HK-2 (cell line): ENCODE measurements at regions not wholly inside any gene's neighbourhood (a gene's known extent, or its start where the extent isn't known, plus 50 kb on each side); places are given as distances from the start of the nearest gene placed in this dataset.
"Not testable (repeated sequence)": the region's sequence is repeated elsewhere in the genome, so short reads cannot be mapped to it uniquely, and the experiment has no call there.

Experiments
- DNase-seq: peaks from one replicate; pipeline ENCODE4 v3.0.0-alpha.2; 2018; ENCODE audit not compliant: unreplicated experiment

DNA sequence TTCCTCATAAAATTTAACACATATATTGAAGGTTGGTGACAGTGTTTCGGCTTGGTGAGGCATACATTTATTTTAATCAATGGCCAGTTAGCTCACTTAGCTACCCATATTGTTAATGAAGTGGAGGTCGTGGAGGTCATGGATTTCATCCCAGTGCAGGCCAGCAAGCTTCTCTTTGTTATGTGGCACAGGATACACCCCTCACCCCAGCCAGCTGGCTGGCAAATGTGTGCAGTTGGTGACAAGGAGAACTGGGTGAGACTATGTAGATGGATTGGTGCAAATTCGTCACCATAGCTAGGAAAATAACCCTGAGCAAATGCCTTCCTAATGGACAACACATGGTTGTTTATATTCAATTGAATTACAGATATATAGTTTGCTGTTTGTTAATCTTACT lies 50.5 kb upstream of the FOXP2 start:
- no peak for DNase-seq

GRCh38 chr7:114363292-114363691 lies 51.3 kb upstream of the FOXP2 start:
- DNase-seq = no peak

DNA sequence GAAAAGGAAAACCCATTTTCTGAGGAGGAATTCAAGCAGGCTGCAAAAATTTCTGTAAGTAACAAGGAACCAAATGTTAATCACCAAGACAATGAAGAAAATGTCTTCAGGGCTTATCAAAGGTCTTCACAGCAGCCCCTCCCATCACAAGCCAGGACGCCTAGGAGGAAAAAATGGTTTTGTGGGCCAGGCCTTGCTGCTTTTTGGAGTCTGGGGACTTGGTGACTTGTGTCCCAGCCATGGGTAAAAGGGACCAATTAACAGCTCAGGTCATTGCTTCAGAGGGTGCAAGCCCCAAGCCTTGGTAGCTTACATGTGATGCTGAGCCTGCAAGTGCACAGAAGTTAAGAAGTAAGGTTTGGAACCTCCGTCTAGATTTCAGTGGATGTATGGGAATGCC lies 55.7 kb upstream of the FOXP2 start:
- DNase-seq = no peak

GRCh38 chr7:114356133-114356532 lies 58.5 kb upstream of the FOXP2 start:
- no peak for DNase-seq

DNA sequence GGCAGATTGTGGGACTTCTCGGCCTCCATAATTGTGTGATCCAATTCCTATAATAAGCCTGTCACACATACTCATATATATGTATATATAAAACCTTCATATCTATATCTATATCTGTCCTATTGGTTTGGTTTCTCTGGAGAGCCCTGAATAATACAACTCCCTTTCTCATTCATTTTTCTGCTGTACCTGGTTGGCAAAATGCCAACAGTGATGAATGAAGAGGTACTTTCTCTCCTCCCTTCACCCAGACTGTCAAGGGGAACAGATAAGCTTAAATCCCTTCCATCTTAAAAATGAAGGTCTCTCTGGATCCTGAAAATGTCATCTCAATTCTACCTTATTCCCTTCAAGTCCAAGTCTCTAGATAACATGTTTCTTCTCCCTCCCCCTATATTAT lies 60.3 kb upstream of the FOXP2 start:
- DNase-seq = no peak

DNA sequence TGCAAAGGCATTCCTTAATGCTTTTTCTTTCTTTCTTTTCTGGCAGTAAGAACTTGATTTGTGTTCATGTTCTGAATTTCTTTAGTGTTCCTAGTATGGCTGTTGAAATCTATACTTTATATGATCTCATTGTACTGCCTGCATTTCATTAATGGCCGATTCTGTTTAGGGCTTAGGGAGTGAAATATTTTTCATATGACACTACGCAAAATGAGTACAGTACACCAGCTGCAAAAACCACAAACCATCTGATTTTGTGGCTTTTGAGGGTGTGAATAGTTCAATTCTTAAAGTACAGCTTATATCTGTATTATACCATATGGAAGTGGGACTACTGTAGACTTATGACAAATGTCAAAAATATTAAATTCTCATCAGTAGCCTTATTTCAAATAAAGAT lies 69.1 kb upstream of the FOXP2 start:
- DNase-seq = no peak

DNA sequence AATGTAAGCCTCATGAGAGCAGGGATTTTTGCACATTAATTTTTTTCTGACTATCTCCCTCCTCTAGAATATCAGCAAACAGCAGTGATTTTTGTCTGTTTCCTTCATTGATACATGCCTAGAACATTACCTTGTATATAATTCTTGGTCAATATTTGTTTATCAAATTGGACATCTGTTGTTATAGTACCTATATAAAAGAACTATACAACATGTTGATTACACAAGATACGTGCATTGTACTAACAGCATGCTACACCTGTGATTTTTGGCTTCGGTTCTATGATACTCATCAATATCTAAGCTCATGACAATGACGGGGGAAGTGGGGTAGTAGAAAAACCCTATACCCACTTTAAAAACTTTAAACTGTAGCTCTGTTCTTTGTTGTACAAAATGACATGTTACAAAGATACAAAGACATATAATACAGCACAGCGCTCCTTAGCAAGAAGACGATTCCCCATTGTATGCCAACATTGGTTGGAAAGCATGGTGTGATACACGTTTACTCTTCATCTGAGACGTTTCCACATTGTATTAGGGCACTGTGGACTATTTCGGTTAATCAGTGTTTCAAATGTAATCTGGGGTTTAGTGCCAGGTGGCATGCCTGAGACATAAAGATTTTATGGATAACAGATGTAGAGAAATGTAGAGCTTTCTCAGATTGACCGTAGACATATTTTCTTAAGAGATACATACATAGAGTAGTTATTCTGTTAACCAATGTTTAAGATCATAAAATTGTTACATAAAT lies 70.5 kb upstream of the FOXP2 start:
- no peak for DNase-seq

GRCh38 chr7:114342431-114343179 lies 72.0 kb upstream of the FOXP2 start:
- no peak for DNase-seq

DNA sequence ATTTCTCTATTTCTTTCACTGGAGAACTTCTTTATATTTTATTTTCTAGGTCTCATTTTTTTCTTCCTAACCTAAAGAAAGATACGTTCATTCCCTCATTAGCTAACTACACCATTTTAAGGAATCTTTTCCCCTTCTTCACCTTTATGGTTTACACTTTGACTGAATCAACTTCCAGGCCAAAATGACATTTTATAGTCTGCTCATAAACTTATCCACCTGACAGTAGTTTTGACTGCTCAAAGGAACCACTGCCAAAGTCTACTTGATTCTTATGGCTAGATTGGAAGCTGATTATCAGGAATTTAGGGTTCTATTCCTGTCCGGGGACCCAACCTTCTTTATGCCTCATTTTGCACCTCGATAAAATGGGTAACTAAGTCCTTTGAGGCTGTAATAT lies 73.0 kb upstream of the FOXP2 start:
- no peak for DNase-seq

DNA sequence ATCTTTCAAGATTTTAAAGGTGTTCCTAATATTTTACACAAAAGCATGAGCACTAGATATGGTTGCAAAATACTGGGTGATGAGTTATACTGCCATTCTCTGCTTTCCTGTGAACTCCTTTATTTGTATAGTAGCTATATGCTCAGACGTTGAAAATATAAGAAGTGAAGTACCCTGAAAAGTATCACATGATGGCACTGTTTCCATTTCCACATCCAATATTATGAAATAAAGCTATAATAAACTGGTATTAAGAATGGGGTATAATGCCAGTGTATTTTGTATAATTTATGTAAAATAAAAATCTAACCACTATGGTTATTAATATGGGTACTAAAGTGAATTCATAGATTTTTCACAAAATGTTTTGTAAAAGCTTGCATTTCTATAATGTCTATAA lies 79.6 kb upstream of the FOXP2 start:
- DNase-seq = no peak

DNA sequence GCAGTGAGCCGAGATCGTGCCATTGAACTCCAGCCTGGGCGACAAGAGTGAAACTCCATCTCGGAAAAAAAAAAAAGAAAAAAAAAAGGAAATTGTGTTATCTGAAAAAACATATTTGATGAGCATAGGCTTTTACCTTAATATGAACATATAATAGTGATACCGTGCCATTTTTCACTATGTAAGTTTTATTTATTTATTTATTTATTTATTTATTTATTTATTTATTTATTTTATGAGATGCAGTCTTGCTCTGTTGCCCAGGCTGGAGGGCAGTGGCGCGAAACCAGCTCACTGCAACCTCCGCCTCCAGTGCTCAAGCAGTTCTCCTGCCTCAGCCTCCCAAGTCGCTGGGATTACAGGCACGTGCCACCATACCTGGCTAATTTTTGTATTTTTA lies 85.2 kb upstream of the FOXP2 start:
- DNase-seq = not testable (repeated sequence)

GRCh38 chr7:114317450-114318098 lies 97.0 kb upstream of the FOXP2 start:
- DNase-seq = no peak

DNA sequence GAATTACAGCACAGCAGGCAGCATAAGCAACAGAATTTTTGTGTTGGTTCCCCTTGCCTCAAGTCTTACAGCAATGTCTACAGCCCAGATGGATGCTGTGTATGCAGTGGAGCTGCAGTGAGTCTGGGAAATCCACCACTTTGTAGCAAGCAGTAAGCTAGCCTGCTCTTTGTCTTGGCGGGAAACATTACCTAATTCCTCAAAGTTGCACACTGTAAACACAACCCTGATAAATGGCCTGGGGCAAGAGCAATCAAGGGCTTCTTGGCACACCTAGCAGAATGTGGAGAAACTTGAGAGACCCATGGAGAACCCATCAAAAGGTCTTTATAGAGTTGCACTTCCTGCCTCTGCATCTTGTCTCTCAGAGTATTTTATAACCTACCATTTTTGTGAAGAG lies 102.0 kb upstream of the FOXP2 start:
- DNase-seq = no peak

- DNase-seq = no peak
Measured at GRCh38 chr7:114310345-114311110, 104.1 kb upstream of the FOXP2 start.

- DNase-seq = no peak
Measured at GRCh38 chr7:114309729-114310128, 104.9 kb upstream of the FOXP2 start.

- no peak for DNase-seq
Measured at GRCh38 chr7:114303301-114303700, 111.3 kb upstream of the FOXP2 start.

DNA sequence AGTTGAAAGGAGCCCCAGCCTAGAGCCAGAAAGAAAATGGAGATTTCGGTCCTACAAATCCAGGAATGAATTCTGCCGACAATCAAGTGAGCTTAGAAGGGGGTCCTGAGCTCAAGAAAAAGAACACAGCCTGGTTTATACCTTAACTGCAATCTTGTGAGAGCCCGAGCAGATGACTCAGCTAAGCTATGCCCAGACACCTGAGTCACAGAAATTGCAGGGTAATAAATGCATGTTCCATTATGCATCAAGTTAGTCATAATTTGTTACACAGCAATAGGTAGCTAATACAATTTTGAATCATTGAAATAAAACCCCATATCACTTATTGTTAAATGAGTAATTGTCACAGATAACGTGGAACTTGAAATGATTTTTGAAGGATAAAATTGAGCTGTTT lies 111.8 kb upstream of the FOXP2 start:
- DNase-seq = peak; percentile 16

DNA sequence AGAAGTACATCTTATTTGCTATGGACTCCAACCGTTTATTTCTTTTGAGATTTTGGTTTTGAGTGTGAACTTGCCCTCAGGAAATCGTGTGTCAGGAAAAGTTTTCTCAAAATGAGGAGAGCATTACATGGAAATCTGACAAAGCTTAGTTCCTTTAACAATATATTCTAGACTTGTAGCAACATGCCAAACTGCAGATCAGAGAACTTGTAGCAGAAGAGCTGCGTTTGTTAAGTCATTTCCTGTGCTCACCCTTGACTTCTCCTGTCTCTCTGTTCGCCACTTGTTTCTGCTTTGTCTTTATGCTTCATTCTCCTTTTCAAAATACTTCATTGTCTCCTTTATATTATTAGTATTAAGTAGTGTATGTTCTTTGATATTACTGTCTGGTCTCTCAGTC lies 116.6 kb upstream of the FOXP2 start:
- DNase-seq = no peak

DNA sequence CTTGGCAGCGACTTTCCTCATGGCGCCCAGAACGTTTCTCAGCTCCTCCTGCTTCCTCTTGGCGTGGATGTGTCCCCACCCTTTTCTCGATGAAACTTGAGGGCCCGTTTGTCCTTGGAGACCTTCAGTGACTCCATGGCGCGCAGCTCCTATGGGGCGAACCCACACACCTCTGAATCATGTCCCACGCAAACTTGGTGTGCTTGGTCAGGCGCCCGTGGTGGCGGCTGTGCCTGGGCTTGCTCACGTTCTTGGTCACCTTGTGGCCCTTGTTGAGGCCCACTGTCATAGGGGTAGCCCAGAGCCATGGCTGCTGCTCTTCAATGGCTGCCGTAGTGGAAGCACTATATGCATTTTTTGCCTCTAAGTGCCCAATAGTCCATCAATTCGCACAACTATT lies 117.5 kb upstream of the FOXP2 start:
- DNase-seq = no peak

DNA sequence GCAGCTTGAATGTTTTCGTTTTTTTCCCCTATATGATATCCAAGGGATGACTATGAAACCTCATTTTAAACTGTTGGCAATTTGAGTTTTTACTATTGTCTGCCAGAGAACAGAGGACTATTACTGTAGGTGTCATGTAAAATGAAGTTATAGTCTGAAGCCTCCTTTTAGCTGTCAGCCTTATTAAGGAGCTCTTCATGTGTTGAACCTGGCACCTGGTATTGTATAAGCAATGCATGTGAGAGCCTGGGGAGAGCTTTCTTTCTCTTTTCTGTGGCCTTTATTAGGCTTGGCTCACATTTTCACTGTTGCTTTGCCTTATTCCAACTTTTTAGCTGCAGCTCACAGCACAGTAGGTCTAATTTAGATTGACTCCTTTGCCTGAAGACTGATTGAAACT lies 119.1 kb upstream of the FOXP2 start:
- no peak for DNase-seq

DNA sequence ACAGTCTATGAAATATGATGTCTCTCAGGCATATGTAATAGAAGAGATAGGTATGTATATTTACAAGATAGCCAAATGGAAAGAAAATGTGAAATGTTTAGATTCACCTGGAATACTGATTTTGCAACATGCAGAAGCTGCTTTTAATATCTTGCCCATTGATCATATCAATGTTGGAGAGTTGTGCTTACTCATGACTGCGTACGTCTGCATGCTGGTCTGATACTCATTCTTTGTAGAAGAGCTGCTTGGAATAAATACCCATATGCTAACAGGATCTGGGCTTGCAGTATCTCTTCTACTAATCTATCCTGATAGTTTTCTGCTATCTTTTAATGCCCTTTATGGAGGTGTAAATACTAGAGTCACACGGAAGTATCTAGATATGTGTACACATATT lies 120.6 kb upstream of the FOXP2 start:
- DNase-seq = no peak

DNA sequence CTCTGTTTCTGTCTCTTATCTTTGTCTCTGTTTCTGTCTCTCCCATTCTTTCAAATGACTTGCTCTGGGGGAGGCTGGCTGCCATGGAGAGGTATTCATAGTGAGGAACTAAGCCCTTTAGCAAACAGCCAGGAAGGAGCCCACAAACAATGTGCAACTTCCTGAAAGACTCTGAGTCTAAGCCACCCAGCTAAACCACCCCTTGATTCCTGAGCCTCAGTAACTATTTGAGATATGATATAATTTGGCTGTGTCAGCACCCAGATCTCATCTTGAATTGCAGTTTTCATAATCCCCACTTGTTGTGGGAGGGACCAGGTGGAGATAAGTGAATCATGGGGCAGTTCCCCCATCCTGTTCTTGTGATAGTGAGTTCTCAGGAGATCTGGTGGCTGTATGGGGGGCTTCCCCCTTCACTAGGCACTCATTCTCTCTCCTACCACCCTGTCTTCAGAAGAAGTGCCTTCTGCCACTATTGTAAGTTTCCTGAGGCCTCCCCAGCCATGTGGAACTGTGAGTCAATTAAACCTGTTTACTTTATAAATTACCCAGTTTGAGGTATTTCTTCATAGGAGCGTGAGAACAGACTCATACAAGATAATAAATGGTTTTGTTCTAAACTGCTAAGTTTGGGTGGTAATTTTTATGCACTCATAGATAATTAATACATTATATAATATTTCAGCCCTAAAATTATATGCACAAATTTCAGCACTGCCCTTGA lies 121.2 kb upstream of the FOXP2 start:
- no peak for DNase-seq
